AG09319 (cell line): ENCODE measurements at regions not wholly inside any gene's neighbourhood (a gene's known extent, or its start where the extent isn't known, plus 50 kb on each side); places are given as distances from the start of the nearest gene placed in this dataset.

ENCODE experiments used
- DNase-seq: peaks from one replicate; pipeline ENCODE4 v3.0.0-alpha.2; 2010; ENCODE audit warnings: low read depth; ENCODE audit errors: extremely low read depth
- CTCF ChIP-seq: IDR thresholded peaks from 2 replicates; pipeline ENCODE4 v1.5.1; 2011; ENCODE audit warnings: low read depth, mild to moderate bottlenecking, inconsistent platforms, low read length, moderate library complexity

- TF ChIP-seq CTCF: no peak
- DNase-seq: no peak
These were observed 601.5 kb downstream of the KCNH5 start for GRCh38 chr14:62443796-62444195.

- no peak for TF ChIP-seq CTCF
- DNase-seq: no peak
These were observed 599.7 kb downstream of the KCNH5 start for GRCh38 chr14:62445570-62445969.

- DNase-seq: no peak
- no peak for TF ChIP-seq CTCF
These were observed 594.0 kb downstream of the KCNH5 start for GRCh38 chr14:62451221-62451620.

GRCh38 chr14:62453226-62453625 lies 592.0 kb downstream of the KCNH5 start:
- no peak for TF ChIP-seq CTCF

GRCh38 chr14:62455446-62455845 lies 589.8 kb downstream of the KCNH5 start:
- DNase-seq: no peak
- TF ChIP-seq CTCF: no peak

More at GRCh38 chr14:62453226-62453625, 592.0 kb downstream of the KCNH5 start:
- DNase-seq: no peak

GRCh38 chr14:62462988-62463387 lies 582.3 kb downstream of the KCNH5 start:
- DNase-seq: no peak
- no peak for TF ChIP-seq CTCF

- TF ChIP-seq CTCF: no peak
- no peak for DNase-seq
These were observed 576.3 kb downstream of the KCNH5 start for GRCh38 chr14:62468946-62469345.
